HFF-Myc (cell line): ENCODE measurements at regions not wholly inside any gene's neighbourhood (a gene's known extent, or its start where the extent isn't known, plus 50 kb on each side); places are given as distances from the start of the nearest gene placed in this dataset.
"Not testable (repeated sequence)": the region's sequence is repeated elsewhere in the genome, so short reads cannot be mapped to it uniquely, and the experiment has no call there.

ENCODE experiments used
- DNase-seq: peaks from one replicate; pipeline ENCODE4 v3.0.0-alpha.2; 2011; ENCODE audit warnings: low read depth; ENCODE audit errors: extremely low read depth
- H3K4me3 ChIP-seq: replicated peaks from 2 replicates; pipeline ENCODE4 v1.5.1; 2011; ENCODE audit warnings: low read depth, mild to moderate bottlenecking, control low read depth, low read length
- TF ChIP-seq, protein P1 (sequence below): IDR thresholded peaks from 2 replicates; pipeline ENCODE4 v1.5.1; 2012; ENCODE audit warnings: mild to moderate bottlenecking, low read depth, low read length, control low read depth; ENCODE audit errors: missing control alignments

DNA sequence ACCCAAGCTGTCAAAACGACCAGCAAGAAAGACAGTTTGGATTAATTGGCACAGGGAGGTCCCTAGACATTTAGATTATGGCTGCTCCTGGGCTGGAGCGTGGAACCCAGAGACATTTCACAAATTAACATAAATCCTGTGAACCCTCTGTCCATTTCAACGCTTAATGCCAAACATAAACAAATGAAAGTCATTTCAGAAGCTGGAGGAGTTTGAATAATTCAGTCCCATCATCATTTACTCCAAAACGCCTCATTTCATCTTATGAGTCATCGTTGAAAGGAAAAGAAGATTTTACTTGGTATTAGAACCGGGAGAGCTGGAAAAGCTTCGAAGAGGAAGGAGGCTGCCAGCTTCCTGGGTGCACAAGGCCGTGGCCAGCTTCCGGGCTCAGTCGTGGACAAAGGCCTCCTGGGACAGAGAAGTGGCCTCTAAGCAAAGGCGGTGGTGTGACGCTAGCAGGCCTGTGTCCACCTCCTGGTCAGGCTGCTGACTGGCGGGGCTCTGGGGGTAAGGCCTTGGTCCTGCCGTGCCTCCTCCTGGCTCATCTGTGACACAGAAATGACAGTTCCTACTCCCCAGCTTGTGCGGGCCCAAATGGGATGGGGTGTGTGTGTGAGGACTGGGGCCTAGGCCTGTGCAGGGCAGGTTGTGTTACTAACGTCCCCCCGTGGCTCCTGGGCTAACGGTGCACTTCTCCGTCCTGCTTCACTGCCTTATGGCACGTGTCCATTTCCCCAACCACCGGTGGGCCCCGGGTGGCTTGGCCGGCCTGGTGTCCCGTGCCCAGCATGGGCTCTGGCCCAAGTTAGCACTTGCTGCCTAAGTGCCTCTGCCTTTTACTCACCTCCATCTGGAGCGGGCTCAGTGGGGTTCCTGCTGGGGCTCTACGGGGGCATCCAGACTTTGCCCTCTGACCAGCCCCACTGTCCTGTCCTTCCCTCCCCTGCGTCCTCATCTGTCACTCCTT lies 71.6 kb downstream of the RRM2 start:
- TF ChIP-seq, protein P1, sequence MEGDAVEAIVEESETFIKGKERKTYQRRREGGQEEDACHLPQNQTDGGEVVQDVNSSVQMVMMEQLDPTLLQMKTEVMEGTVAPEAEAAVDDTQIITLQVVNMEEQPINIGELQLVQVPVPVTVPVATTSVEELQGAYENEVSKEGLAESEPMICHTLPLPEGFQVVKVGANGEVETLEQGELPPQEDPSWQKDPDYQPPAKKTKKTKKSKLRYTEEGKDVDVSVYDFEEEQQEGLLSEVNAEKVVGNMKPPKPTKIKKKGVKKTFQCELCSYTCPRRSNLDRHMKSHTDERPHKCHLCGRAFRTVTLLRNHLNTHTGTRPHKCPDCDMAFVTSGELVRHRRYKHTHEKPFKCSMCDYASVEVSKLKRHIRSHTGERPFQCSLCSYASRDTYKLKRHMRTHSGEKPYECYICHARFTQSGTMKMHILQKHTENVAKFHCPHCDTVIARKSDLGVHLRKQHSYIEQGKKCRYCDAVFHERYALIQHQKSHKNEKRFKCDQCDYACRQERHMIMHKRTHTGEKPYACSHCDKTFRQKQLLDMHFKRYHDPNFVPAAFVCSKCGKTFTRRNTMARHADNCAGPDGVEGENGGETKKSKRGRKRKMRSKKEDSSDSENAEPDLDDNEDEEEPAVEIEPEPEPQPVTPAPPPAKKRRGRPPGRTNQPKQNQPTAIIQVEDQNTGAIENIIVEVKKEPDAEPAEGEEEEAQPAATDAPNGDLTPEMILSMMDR, result no peak
- no peak overlapping the region for H3K4me3 ChIP-seq
- no peak for DNase-seq

DNA sequence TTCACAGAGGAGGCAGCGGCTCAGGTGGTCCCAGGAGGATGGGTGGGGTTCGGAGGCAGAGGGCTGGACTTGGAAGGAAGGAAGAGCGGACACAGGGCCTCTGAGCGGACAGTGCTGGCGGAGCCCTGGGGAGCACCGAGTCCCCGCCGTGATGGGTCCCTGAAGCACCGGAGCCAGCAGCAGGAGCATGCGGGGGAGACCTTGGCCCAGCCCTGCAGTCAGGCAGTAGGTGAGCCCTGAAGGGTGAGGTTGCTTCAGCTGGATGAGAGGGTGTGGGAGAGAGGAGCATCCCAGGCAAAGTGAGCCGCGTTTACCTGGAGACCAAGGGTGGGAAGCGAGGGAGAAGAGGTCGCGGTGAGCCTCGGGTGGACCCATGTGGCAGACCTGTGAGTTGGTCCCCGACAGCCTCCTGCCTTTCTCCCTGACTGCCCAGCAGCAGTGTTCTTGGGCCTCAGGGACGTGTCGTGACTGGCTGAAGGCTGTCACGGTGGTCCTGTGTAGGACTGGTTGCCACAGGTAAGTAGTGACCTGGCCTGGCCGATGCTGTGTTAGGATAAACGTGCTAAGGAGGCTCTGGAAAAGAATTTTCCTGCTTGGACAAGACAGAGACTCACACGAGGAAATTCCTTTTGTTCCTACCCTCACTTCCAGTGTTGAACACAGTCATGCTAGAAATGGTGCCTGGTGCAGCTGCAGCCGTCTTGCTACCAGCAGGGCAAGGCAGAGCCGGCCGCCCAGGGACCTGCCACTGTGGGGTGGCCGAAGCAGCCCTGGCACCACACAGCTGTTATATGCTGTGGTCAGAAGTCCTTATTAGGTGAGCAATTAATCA lies 73.0 kb downstream of the RRM2 start:
- no peak overlapping the region for H3K4me3 ChIP-seq
- no peak for DNase-seq
- TF ChIP-seq, protein P1, result no peak

DNA sequence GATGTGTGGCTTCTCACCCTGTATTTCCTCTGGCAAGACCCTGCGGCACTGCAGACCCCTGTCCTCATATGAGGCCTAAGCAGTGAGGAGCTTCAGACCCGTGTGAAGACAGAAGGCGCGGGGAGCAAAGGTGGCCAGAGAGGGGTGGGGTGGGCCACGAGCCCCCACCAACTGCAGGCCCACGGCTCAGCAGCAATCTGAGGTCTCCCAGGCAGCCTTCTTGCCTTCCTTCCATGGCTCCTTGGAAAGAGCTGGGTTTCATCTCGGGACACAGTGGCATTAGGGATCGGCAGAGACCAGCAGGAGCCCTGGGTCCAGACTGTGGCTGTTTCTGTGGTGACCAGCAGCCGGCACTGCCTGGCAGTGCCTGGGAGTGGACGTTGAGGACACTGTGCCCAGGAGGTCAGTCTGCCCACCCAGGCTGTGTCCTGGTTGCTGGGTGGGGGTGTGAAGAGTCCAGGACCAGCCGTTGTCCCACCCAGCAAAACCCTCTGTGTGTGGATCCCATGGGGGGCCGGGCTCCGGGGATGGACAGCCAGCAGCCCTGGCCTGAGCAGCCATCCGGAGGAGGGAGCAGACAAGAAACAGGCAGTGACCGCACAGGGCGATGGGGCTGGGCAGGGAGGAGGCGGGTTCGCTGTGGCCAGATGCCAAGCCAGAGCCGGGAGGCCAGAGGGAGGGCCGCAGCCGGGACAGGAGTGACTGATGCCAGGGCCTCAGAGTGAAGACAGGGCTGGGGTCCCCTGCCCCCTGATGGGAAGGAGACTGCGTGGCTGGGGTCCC lies 73.8 kb downstream of the RRM2 start:
- H3K4me3 ChIP-seq, result no peak overlapping the region
- TF ChIP-seq, protein P1, result no peak
- DNase-seq, result no peak

DNA sequence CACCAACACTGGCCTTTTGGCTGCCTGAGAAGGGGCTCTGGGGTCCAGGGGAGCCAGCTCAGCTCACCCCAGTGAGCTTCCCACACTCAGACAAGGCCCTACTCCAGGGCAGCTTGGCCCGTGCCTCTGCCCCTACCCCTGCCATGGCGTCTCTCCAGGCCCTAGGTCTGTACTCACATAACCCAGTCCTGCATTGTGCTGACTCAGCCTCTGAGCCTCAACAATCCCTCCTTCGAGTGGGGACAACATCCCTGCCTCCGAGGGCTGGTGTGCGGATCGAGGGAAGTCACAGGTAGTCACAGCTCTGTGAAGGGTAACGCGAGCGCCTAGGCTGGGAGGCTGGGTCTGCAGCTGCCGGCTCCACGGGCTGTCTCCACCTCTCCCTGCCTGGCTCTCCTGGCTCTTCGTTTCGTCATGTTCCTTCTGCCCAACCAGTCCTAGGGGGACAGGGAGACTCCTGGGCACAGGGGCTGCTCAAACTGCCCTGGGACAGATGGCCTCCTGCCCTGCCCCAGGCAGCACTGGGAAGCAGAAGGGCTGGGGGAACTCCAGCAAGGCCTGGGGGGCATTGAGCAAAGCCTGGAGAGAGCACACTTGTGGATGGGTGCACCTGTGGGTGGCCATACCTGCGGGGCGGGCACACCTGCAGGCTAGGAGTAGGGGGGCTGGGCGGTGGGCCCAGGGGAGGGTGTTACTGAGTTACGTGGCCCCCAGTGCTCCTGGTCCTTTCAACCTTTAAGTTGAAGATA lies 74.6 kb downstream of the RRM2 start:
- DNase-seq, result no peak
- no peak overlapping the region for H3K4me3 ChIP-seq
- TF ChIP-seq, protein P1, result no peak

DNA sequence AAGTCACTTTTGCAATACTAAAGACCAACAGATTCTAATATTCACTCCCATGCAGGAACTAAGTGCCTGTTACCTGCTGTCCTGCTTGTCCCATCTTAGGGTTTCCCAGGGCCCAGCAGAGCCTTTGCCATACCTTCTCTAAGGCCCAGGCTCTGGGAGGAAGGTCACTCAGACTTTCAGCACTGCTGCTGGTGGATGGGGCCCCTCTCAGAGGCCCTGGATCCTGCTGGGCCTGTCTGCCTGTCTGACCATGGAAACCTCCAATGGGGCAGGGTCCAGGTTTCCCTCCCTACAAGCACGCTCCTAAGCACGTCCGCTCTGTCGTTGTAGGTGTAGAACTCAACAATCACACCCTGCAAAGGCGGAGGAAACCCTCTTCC lies 75.1 kb downstream of the RRM2 start:
- H3K4me3 ChIP-seq, result no peak overlapping the region
- TF ChIP-seq, protein P1, result no peak

DNA sequence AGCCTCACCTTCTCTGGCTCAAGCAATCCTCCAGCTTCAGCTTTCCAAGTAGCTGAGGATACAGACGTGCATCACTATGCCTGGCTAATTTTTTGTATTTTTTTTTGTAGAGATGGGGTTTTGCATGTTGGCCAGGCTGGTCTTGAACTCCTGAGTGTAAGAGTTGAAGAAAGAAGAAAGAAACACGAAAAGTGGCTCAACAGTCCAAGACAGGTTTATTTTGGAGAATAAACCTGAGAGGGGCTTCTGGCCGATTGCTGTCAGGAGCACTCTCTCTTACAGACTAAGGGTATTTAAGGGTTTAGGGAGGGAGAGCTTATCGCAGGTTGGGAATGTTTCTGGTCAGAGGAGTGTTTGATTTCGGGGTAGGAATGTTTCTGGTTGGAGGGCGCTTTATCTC lies 75.9 kb downstream of the RRM2 start:
- not testable (repeated sequence) for DNase-seq, H3K4me3 ChIP-seq

More for the DNA sequence above, 75.1 kb downstream of the RRM2 start:
- no peak for DNase-seq
